Spleen (tissue), 11 donors: ENCODE measurements at regions not wholly inside any gene's neighbourhood (a gene's known extent, or its start where the extent isn't known, plus 50 kb on each side); places are given as distances from the start of the nearest gene placed in this dataset.

ENCODE experiments used
- DNase-seq: peaks from one replicate; pipeline ENCODE4 v3.0.0-alpha.2; 2020
- H3K27ac ChIP-seq, 8 donors: fragments of 200-600 bp; sonication (generic) in 7 of 8; 1 replicate in 4 of 8; 2 replicates in 4 of 8; pipeline versions ENCODE4 v1.5.0 to v1.8.0; 2016 to 2021; ENCODE audit warnings: inconsistent platforms in 4 of 8, mild to moderate bottlenecking in 4 of 8, moderate library complexity in 1 of 8
- H3K27me3 ChIP-seq, 7 donors: fragments of 200-600 bp; sonication (generic) in 6 of 7; replicated peaks in 1 of 7; 1 replicate in 4 of 7; 2 replicates in 3 of 7; pipeline versions ENCODE4 v1.5.0 to v1.8.0; 2016 to 2021; ENCODE audit warnings: inconsistent platforms in 3 of 7, mild to moderate bottlenecking in 1 of 7
- H3K36me3 ChIP-seq, 6 donors: fragments of 200-600 bp; sonication (generic) in 5 of 6; 1 replicate in 4 of 6; 2 replicates in 2 of 6; pipeline versions ENCODE4 v1.5.0 to v1.8.0; 2016 to 2021; ENCODE audit warnings: inconsistent platforms in 2 of 6
- H3K4me1 ChIP-seq, 6 donors: fragments of 200-600 bp; sonication (generic) in 5 of 6; 1 replicate in 3 of 6; 2 replicates in 3 of 6; pipeline versions ENCODE4 v1.5.0 to v1.8.0; 2016 to 2021; ENCODE audit warnings: inconsistent platforms in 3 of 6
- H3K4me3 ChIP-seq, 8 donors: fragments of 200-600 bp; sonication (generic) in 7 of 8; 1 replicate in 4 of 8; 2 replicates in 4 of 8; pipeline versions ENCODE4 v1.5.0 to v1.8.0; 2016 to 2021; ENCODE audit warnings: inconsistent platforms in 4 of 8, mild to moderate bottlenecking in 4 of 8, moderate library complexity in 2 of 8
- H3K9me3 ChIP-seq, 8 donors: fragments of 200-600 bp; sonication (generic) in 7 of 8; 1 replicate in 4 of 8; 2 replicates in 4 of 8; pipeline versions ENCODE4 v1.5.0 to v1.8.0; 2016 to 2021; ENCODE audit warnings: inconsistent platforms in 4 of 8
- CTCF ChIP-seq, 11 experiments: fragments of 200-600 bp in 7 of 11; fragments of 450-650 bp in 4 of 11; sonication (generic) in 4 of 11; IDR thresholded peaks in 8 of 11; conservative IDR thresholded peaks in 3 of 11; 1 replicate in 7 of 11; 2 replicates in 4 of 11; pipeline versions ENCODE4 v1.4.0 to v1.8.0; 2016 to 2021; ENCODE audit warnings: antibody characterized with exemption in 11 of 11, inconsistent platforms in 4 of 11, mild to moderate bottlenecking in 1 of 11
- POLR2A ChIP-seq, 3 donors: fragments of 450-650 bp; IDR thresholded peaks; one replicate each; pipeline ENCODE4 v1.5.1; 2017; ENCODE audit warnings: antibody characterized with exemption in 3 of 3, mild to moderate bottlenecking in 1 of 3
- POLR2AphosphoS5 ChIP-seq, 3 donors: sonication (generic); formaldehyde crosslinking; IDR thresholded peaks; one replicate each; pipeline ENCODE4 v1.5.1; 2017; ENCODE audit warnings: antibody characterized with exemption in 3 of 3
- WGBS, 5 donors: extraction: QIAGEN DNeasy Blood & Tissue Kit in 3 of 5; methylation state at CpG; one replicate each; pipeline versions ENCODE4 v1.1.5 to v1.1.7; 2013 to 2018; 5-methylcytosine and 5-hydroxymethylcytosine counted together
- intact Hi-C: fragments of 100-400 bp; cut with DNase I; formaldehyde crosslinking; loops from one replicate; pipeline ENCODE4 v1.15.0; 2023; ENCODE audit warnings: low total_unique reads
- donor health status: healthy with polysubstance abuse.
- donor health status: DM: no; HTN: no; CAD: no; lungs with moderate emphysema.
- donor health status: DM: no; HTN: no; CAD: no.
- donor health status: Bipolar disorder and iron deficiency.
- donor health status: healthy.
- donor health status: DM: no; HTN: no; CAD: no.
- donor health status: DM: yes; HTN: yes; CAD: no.

GRCh38 chr14:86168371-86168770 is 638.4 kb downstream of the FLRT2 start:
- Histone ChIP-seq H3K36me3 (no peaks in the 10 kb centered on the region), H3K9me3 (peaks cover 0 to 7% (median 0%) of the 10 kb centered on the region in 8 donors), H3K4me3 (no peak overlapping the region), H3K27ac (no peak overlapping the region), H3K4me1 (no peaks in the 10 kb centered on the region), H3K27me3 (no peaks in the 10 kb centered on the region)
- 82 to 91% (median 88%) methylated on average over 5 to 7 of the region's 7 CpGs for WGBS, 5 donors
- TF ChIP-seq POLR2AphosphoS5 (IDR thresholded peaks at IDR 0.05) (no peak), POLR2A (IDR thresholded peaks at IDR 0.05) (no peak), CTCF (IDR thresholded peaks at IDR 0.05 in 8 of 11, conservative IDR thresholded peaks at IDR 0.05 in 3 of 11) (no peak)
- intact Hi-C loops = no loop called here
- DNase-seq = no peak

GRCh38 chr14:86166541-86166940 is 636.6 kb downstream of the FLRT2 start:
- H3K9me3 ChIP-seq = peaks cover 0 to 4% (median 0%) of the 10 kb centered on the region in 8 donors
- no peak for DNase-seq
- H3K4me1 ChIP-seq = no peaks in the 10 kb centered on the region
- TF ChIP-seq POLR2AphosphoS5 (IDR thresholded peaks at IDR 0.05) = no peak
- no peak overlapping the region for H3K27ac ChIP-seq
- no peak overlapping the region for H3K4me3 ChIP-seq
- H3K36me3 ChIP-seq = no peaks in the 10 kb centered on the region
- H3K27me3 ChIP-seq = no peaks in the 10 kb centered on the region
- intact Hi-C loops = no loop called here
- 36 to 46% (median 39%) methylated on average over 2 of the region's 2 CpGs for WGBS, 5 donors

GRCh38 chr14:86153480-86153879 is 623.5 kb downstream of the FLRT2 start:
- no peak for DNase-seq
- Histone ChIP-seq H3K9me3 (no peaks in the 10 kb centered on the region), H3K27me3 (no peaks in the 10 kb centered on the region), H3K4me3 (no peak overlapping the region), H3K4me1 (no peaks in the 10 kb centered on the region), H3K27ac (no peak overlapping the region), H3K36me3 (no peaks in the 10 kb centered on the region)
- intact Hi-C loops = no loop called here
- TF ChIP-seq POLR2A (IDR thresholded peaks at IDR 0.05) (no peak), POLR2AphosphoS5 (IDR thresholded peaks at IDR 0.05) (no peak), CTCF (IDR thresholded peaks at IDR 0.05 in 8 of 11, conservative IDR thresholded peaks at IDR 0.05 in 3 of 11) (no peak)

- intact Hi-C loops = no loop called here
- Histone ChIP-seq H3K27me3 (no peaks in the 10 kb centered on the region), H3K27ac (no peak overlapping the region), H3K4me1 (no peaks in the 10 kb centered on the region), H3K9me3 (peaks cover 0 to 19% (median 5%) of the 10 kb centered on the region in 8 donors), H3K36me3 (no peaks in the 10 kb centered on the region), H3K4me3 (no peak overlapping the region)
- TF ChIP-seq POLR2AphosphoS5 (IDR thresholded peaks at IDR 0.05) = no peak
- no peak for TF ChIP-seq CTCF (IDR thresholded peaks at IDR 0.05 in 8 of 11, conservative IDR thresholded peaks at IDR 0.05 in 3 of 11)
- TF ChIP-seq POLR2A (IDR thresholded peaks at IDR 0.05) = no peak
- 67 to 94% (median 71%) methylated on average over 1 of the region's 1 CpG for WGBS, 5 donors
- DNase-seq = no peak
Measured at GRCh38 chr14:86143248-86143647, 613.3 kb downstream of the FLRT2 start.

GRCh38 chr14:86141966-86142365 is 612.0 kb downstream of the FLRT2 start:
- Histone ChIP-seq H3K4me1 (no peaks in the 10 kb centered on the region), H3K27me3 (no peaks in the 10 kb centered on the region), H3K4me3 (no peak overlapping the region), H3K27ac (no peak overlapping the region), H3K36me3 (no peaks in the 10 kb centered on the region), H3K9me3 (peaks cover 0 to 31% (median 17%) of the 10 kb centered on the region in 8 donors)
- WGBS, 5 donors = 33 to 59% (median 43%) methylated on average over 2 of the region's 2 CpGs
- no peak for DNase-seq
- intact Hi-C loops = no loop called here
- no peak for TF ChIP-seq POLR2A (IDR thresholded peaks at IDR 0.05)
- TF ChIP-seq CTCF (IDR thresholded peaks at IDR 0.05 in 8 of 11, conservative IDR thresholded peaks at IDR 0.05 in 3 of 11) = no peak
- TF ChIP-seq POLR2AphosphoS5 (IDR thresholded peaks at IDR 0.05) = no peak
